ENCODE measurements at regions not wholly inside any gene's neighbourhood (a gene's known extent, or its start where the extent isn't known, plus 50 kb on each side); places are given as distances from the start of the nearest gene placed in this dataset.

DNA sequence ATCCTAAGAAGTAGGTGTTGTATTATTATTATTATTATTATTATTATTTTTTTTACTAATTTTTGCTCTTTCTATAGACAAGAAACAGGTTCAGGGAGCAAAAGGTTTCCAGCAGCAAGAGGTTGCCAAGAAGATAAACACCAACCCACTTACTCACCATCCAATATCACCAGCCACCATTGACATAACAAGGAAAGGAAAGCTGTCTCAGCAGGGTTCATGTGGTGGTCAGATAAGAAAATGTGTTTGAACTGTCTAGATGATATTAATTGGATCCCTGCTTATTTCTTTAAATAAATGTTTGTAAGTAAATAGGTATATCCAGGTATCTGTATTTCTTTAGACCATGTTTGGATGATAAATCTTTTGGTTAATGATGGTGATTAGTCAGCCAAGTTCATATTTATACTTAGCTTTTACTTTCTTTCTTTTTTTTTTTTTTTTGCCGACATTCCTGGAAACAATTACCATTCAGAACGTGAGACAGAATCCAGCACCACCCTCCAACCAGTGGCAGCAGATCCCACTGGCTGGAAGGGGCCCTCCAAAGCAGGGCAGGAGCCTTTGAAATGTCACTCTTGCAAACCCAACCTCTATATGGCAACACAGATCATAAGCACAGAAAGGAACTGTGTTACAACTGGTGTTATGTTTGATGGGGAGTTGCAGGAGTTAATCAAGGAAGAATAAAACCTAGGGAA, 139.2 kb upstream of the ECI2 start:
- no peaks in the 10 kb centered on the region for H3K4me1 Mint-ChIP-seq (ENCODE audit: low read depth)
- no peaks in the 10 kb centered on the region for H3K36me3 Mint-ChIP-seq (ENCODE audit: low read depth)
- ATAC-seq (no peak), DNase-seq (no peak)
- POLR2A ChIA-PET: no interaction called here
- H3K27ac Mint-ChIP-seq: no peak overlapping the region
- H3K27me3 Mint-ChIP-seq (ENCODE audit: low read depth): no peaks in the 10 kb centered on the region
- no peak overlapping the region for H3K4me3 Mint-ChIP-seq
- no peaks in the 10 kb centered on the region for H3K9me3 Mint-ChIP-seq (ENCODE audit: insufficient read depth)
- CTCF ChIA-PET: no interaction called here

DNA sequence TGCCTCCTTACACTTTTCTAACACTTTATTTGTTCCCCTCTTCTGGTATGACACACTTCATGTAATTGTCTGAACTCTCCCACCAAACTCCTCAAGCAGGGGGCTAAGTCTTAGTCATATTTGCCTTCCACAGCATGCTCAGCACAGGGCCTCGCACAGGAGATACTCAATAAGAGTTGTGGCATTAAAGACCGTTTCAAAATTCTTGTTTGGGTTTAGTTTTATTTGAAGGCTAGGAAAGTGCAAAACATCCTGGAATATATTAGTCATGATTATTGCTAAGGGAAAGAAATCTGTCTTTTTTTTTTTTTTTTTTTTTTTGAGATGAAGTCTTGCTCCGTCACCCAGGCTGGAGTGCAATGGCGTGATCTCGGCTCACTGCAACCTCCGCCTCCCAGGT, 137.6 kb upstream of the ECI2 start:
- DNase-seq (no peak), ATAC-seq (no peak)
- no peaks in the 10 kb centered on the region for H3K9me3 Mint-ChIP-seq (ENCODE audit: insufficient read depth)
- no peaks in the 10 kb centered on the region for H3K4me1 Mint-ChIP-seq (ENCODE audit: low read depth)
- CTCF ChIA-PET: no interaction called here
- H3K36me3 Mint-ChIP-seq (ENCODE audit: low read depth): no peaks in the 10 kb centered on the region
- H3K27ac Mint-ChIP-seq: no peak overlapping the region
- POLR2A ChIA-PET: no interaction called here
- no peaks in the 10 kb centered on the region for H3K27me3 Mint-ChIP-seq (ENCODE audit: low read depth)
- H3K4me3 Mint-ChIP-seq: no peak overlapping the region

DNA sequence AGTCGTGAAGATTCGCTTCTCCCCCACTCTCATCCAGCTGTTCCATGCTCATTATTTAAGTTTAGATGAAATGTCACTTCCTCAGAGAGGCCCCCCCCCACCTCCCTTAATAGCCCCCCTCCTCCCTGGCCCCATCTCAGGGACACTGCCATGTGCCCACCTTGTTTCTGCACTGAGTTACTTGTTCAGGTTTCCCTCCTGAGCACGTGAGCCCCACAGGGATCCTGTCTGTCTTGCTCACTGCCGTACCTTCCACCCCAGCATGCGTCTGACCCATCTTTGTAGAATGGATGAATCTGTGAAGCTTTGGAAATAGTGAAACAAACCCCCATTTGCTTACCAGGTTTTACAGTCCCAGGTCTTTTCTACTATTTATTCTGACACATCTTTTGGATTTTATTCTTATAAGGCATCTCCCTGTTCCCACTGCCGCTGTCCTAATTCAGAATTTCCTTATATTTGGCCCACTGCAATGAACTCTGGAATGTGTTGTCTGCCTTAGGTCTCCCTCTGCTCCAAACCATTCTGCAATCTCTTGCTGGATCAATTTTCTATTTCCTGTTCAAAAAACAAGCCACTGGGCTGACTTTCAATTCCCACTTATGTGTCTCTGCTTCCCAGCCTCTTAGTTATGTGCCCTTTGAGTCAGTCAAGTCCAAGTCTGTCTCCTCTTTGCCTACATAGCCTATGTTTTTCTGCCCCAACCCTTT, 136.5 kb upstream of the ECI2 start:
- Mint-ChIP-seq H3K9me3 (ENCODE audit: insufficient read depth) (no peaks in the 10 kb centered on the region), H3K27me3 (ENCODE audit: low read depth) (no peaks in the 10 kb centered on the region), H3K36me3 (ENCODE audit: low read depth) (no peaks in the 10 kb centered on the region), H3K4me1 (ENCODE audit: low read depth) (no peaks in the 10 kb centered on the region), H3K27ac (no peak overlapping the region), H3K4me3 (no peak overlapping the region)
- ChIA-PET POLR2A (no interaction called here), CTCF (no interaction called here)
- ATAC-seq: no peak
- DNase-seq: no peak

DNA sequence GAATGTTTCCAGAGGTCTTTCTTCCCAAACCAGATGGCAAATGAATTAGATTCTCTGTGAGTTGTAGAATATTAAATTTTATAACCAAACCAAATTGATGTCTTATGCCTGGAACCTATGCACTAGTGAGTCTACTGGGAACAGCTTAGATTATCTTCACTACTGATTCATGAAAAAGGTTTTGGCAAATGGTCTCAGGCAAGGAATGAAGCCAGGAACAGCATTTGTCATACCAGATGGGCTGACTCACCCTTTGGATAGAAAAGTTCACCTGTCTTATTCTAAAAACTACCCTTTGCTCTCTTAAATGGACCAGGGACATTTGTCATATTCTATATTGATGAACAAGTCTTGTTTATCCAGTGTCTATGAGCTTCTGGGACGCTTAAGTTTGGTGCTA, 135.4 kb upstream of the ECI2 start:
- DNase-seq (no peak), ATAC-seq (no peak)
- H3K36me3 Mint-ChIP-seq (ENCODE audit: low read depth): no peaks in the 10 kb centered on the region
- ChIA-PET CTCF (no interaction called here), POLR2A (no interaction called here)
- no peaks in the 10 kb centered on the region for H3K9me3 Mint-ChIP-seq (ENCODE audit: insufficient read depth)
- no peak overlapping the region for H3K27ac Mint-ChIP-seq
- no peaks in the 10 kb centered on the region for H3K4me1 Mint-ChIP-seq (ENCODE audit: low read depth)
- peaks cover 6% of the 10 kb centered on the region for H3K27me3 Mint-ChIP-seq (ENCODE audit: low read depth)
- H3K4me3 Mint-ChIP-seq: no peak overlapping the region

DNA sequence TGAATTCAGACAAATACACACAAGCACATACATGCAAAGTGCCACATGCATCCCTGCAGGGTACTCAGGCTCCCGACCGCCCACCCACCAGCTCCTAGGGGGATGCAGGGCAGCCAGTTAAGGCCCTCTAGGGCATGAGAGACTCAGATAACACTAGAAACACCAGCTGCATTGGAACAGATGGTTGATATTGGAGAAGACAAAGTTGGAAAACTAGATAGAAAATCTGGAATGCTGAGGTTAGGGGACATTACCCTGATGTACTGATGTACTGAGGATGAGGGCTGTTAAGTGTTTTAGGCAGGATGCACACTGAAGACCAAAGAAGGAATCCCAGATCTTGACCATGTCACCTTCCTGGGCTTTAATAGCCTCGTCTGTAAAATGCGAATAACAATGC, 134.6 kb upstream of the ECI2 start:
- H3K4me1 Mint-ChIP-seq (ENCODE audit: low read depth): no peaks in the 10 kb centered on the region
- POLR2A ChIA-PET: no interaction called here
- no peak overlapping the region for H3K27ac Mint-ChIP-seq
- peaks cover 6% of the 10 kb centered on the region for H3K27me3 Mint-ChIP-seq (ENCODE audit: low read depth)
- H3K36me3 Mint-ChIP-seq (ENCODE audit: low read depth): no peaks in the 10 kb centered on the region
- ATAC-seq (no peak), DNase-seq (no peak)
- CTCF ChIA-PET: no interaction called here
- H3K9me3 Mint-ChIP-seq (ENCODE audit: insufficient read depth): no peaks in the 10 kb centered on the region
- no peak overlapping the region for H3K4me3 Mint-ChIP-seq

DNA sequence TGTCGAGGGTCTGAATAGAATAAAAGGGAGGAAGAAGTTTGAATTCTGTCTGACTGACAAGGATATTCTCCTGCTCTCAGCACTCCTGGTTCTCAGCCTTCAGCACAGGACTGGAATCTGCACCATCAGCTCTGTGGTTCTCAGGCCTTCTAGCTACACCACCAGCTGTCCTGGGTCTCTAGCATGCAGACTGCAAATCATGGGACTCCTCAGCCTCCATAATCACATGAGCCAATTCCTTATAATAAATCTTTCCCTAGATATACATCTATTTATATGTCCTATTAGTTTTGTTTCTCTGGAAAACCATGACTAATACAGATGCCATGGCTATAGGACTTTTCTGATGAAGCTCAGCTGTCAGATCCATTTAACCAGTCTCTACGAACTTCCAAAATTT, 132.8 kb upstream of the ECI2 start:
- Mint-ChIP-seq H3K36me3 (ENCODE audit: low read depth) (no peaks in the 10 kb centered on the region), H3K27me3 (ENCODE audit: low read depth) (peaks cover 6% of the 10 kb centered on the region), H3K4me3 (no peak overlapping the region), H3K9me3 (ENCODE audit: insufficient read depth) (no peaks in the 10 kb centered on the region), H3K27ac (no peak overlapping the region), H3K4me1 (ENCODE audit: low read depth) (no peaks in the 10 kb centered on the region)
- ChIA-PET CTCF (no interaction called here), POLR2A (no interaction called here)
- DNase-seq: no peak
- no peak for ATAC-seq

DNA sequence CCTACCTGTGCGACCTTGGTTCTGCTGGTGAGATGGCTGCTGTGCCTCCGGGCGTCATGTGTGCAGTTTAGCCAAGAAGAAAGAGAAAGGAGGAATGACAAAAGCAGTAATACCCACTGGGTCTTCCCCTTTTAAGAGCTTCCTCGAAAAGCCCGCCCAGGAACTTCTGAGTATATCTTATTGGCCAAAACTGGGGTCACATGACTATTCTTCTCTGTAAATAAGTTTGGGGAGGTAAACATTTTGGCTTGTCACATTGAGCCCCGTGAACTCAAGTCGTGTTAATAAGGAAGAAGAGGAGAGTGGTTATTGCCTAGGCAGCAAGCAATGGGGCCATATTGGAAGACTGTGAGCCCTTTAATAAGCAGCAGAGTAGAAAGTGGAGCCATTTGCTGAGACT, 130.4 kb upstream of the ECI2 start:
- Mint-ChIP-seq H3K4me1 (ENCODE audit: low read depth) (no peaks in the 10 kb centered on the region), H3K36me3 (ENCODE audit: low read depth) (no peaks in the 10 kb centered on the region), H3K27ac (no peak overlapping the region), H3K9me3 (ENCODE audit: insufficient read depth) (no peaks in the 10 kb centered on the region), H3K4me3 (no peak overlapping the region), H3K27me3 (ENCODE audit: low read depth) (peaks cover 6% of the 10 kb centered on the region)
- ATAC-seq: no peak
- POLR2A ChIA-PET: no interaction called here
- CTCF ChIA-PET: no interaction called here
- no peak for DNase-seq

DNA sequence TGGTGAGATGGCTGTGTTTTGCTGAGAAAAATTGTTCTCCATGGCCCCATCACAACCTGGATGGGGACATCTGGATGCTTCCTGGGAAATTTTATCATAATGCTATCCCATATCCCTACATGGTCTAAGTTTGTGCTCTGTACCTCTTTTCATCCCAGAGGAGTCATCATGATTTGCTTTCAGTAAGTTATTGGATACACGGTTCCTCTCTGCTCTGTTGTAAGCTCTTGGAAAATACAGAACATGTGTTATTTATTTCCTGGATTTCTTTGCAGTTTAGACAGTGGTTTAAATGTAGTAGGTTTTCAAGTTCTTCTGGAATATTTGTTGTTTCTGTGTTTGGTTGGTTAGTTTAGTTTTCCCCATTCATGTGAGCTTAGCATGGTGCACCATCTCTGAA, 129.2 kb upstream of the ECI2 start:
- CTCF ChIA-PET: no interaction called here
- Mint-ChIP-seq H3K4me3 (no peak overlapping the region), H3K36me3 (ENCODE audit: low read depth) (no peaks in the 10 kb centered on the region), H3K27me3 (ENCODE audit: low read depth) (peaks cover 6% of the 10 kb centered on the region), H3K27ac (no peak overlapping the region), H3K4me1 (ENCODE audit: low read depth) (no peaks in the 10 kb centered on the region), H3K9me3 (ENCODE audit: insufficient read depth) (no peaks in the 10 kb centered on the region)
- POLR2A ChIA-PET: no interaction called here
- DNase-seq (no peak), ATAC-seq (no peak)

DNA sequence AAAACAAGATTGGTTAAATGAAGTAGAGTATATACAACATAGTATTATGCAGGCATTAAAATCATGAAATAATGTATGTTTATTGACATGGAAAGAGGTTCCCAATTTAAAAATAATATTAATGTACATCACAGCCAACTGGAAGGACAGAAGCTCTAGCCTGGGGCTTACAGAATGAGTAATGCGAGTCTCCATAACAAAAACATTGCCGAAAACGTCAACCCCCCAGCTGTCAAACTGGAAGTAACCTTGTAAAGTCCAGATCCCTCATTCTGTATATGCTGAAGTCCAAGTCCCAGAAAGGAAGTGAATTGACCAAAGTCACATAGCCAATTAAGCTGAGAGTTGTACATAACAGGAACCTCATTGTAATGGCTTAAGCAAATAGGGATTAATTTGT, 128.7 kb upstream of the ECI2 start:
- no peaks in the 10 kb centered on the region for H3K4me1 Mint-ChIP-seq (ENCODE audit: low read depth)
- no peaks in the 10 kb centered on the region for H3K36me3 Mint-ChIP-seq (ENCODE audit: low read depth)
- POLR2A ChIA-PET: no interaction called here
- DNase-seq: no peak
- H3K4me3 Mint-ChIP-seq: no peak overlapping the region
- H3K9me3 Mint-ChIP-seq (ENCODE audit: insufficient read depth): no peaks in the 10 kb centered on the region
- no peak overlapping the region for H3K27ac Mint-ChIP-seq
- ATAC-seq: no peak
- CTCF ChIA-PET: no interaction called here
- peaks cover 6% of the 10 kb centered on the region for H3K27me3 Mint-ChIP-seq (ENCODE audit: low read depth)

DNA sequence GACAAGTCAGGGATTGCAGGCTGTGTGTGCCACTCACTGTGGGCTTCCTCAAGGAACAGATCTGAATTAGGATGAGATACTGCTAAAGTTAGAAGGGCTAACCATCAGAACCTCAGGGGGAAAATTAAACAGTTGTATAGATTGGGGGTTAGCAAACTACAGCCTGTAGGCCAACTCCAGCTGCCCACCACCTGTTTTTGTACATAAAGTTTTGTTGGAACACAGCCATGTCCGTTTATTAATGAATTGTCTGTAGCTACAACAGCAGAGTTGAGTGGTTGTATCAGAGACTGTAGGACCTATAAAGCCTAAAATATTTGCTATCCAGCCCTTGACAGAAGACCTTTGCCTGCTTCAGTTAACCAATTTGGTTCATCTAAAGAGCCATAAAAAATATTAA, 127.2 kb upstream of the ECI2 start:
- Mint-ChIP-seq H3K9me3 (ENCODE audit: insufficient read depth) (no peaks in the 10 kb centered on the region), H3K36me3 (ENCODE audit: low read depth) (no peaks in the 10 kb centered on the region), H3K27me3 (ENCODE audit: low read depth) (peaks cover 6% of the 10 kb centered on the region), H3K4me3 (no peak overlapping the region), H3K27ac (no peak overlapping the region), H3K4me1 (ENCODE audit: low read depth) (no peaks in the 10 kb centered on the region)
- DNase-seq (no peak), ATAC-seq (no peak)
- ChIA-PET POLR2A (interaction anchor here (0.7 kb wide), 1 partner anchor 736 kb away, joined by 3 read pairs; no protein-coding TSS in a partner anchor), CTCF (no interaction called here)

DNA sequence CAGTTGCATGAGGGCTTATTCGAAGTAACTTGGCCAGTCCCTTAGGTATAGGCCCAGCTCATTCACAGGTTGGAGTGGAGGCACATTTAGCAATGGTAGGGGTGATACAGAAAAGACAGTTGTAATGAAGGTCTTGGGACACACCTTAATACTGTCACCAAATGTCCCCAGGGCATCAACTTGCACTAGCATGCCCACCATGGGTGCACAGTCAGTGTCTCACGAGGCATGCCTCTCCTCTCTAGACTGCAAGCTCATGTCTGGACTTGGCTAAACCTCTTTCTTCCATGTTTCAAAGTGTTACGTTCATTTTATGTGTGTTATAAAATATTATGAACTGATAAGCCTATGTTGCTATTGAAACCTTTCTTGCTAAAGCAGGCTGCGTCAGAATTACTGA, 124.0 kb upstream of the ECI2 start:
- H3K27ac Mint-ChIP-seq: no peak overlapping the region
- H3K36me3 Mint-ChIP-seq (ENCODE audit: low read depth): no peaks in the 10 kb centered on the region
- POLR2A ChIA-PET: no interaction called here
- H3K9me3 Mint-ChIP-seq (ENCODE audit: insufficient read depth): no peaks in the 10 kb centered on the region
- no peaks in the 10 kb centered on the region for H3K4me1 Mint-ChIP-seq (ENCODE audit: low read depth)
- CTCF ChIA-PET: no interaction called here
- DNase-seq (no peak), ATAC-seq (no peak)
- H3K27me3 Mint-ChIP-seq (ENCODE audit: low read depth): no peaks in the 10 kb centered on the region
- no peak overlapping the region for H3K4me3 Mint-ChIP-seq

DNA sequence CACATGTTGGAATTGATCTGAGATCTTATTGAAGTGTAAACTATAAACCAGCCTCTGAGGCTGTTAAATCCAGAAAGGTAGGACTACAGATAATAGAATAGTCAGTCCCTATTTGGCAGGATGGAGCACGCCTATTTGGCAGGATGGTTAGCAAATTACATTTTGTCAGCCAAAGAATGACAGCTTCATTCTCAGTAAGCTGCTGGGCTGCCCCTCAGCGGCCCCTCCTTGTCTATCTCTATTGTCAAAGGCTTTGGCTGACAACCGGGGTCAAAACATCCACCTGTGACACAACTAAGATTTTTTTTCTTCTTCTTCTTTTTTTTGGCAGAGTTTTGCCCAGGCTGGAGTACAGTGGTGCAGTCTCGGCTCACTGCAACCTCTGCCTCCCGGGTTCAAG, 123.4 kb upstream of the ECI2 start:
- no peak overlapping the region for H3K27ac Mint-ChIP-seq
- H3K4me3 Mint-ChIP-seq: no peak overlapping the region
- CTCF ChIA-PET: no interaction called here
- POLR2A ChIA-PET: no interaction called here
- DNase-seq (no peak), ATAC-seq (no peak)
- no peaks in the 10 kb centered on the region for H3K36me3 Mint-ChIP-seq (ENCODE audit: low read depth)
- no peaks in the 10 kb centered on the region for H3K27me3 Mint-ChIP-seq (ENCODE audit: low read depth)
- H3K9me3 Mint-ChIP-seq (ENCODE audit: insufficient read depth): no peaks in the 10 kb centered on the region
- H3K4me1 Mint-ChIP-seq (ENCODE audit: low read depth): no peaks in the 10 kb centered on the region

DNA sequence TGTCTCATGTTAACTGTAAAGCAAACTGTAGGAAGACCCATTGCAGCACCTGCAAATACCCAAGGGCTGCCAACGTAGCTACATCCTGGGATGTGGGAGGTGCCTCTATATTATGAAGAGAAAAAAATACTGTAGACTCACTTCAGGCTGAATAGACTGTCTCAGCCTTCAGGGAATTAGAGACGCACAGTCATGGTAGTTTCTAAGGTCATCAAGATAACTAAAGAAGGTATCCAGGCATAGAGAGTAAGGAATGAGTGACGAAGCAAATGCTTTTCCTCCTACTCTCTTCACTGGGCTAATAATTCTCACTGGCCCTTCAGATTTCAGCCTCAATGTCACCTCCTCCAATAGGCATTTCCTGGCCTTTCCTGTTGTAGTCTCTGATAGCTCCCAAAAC, 121.6 kb upstream of the ECI2 start:
- DNase-seq (no peak), ATAC-seq (no peak)
- H3K36me3 Mint-ChIP-seq (ENCODE audit: low read depth): no peaks in the 10 kb centered on the region
- H3K27me3 Mint-ChIP-seq (ENCODE audit: low read depth): no peaks in the 10 kb centered on the region
- no peak overlapping the region for H3K27ac Mint-ChIP-seq
- POLR2A ChIA-PET: no interaction called here
- no peaks in the 10 kb centered on the region for H3K4me1 Mint-ChIP-seq (ENCODE audit: low read depth)
- no peak overlapping the region for H3K4me3 Mint-ChIP-seq
- CTCF ChIA-PET: no interaction called here
- no peaks in the 10 kb centered on the region for H3K9me3 Mint-ChIP-seq (ENCODE audit: insufficient read depth)
